ENCODE measurements at regions not wholly inside any gene's neighbourhood (a gene's known extent, or its start where the extent isn't known, plus 50 kb on each side); places are given as distances from the start of the nearest gene placed in this dataset.

DNA sequence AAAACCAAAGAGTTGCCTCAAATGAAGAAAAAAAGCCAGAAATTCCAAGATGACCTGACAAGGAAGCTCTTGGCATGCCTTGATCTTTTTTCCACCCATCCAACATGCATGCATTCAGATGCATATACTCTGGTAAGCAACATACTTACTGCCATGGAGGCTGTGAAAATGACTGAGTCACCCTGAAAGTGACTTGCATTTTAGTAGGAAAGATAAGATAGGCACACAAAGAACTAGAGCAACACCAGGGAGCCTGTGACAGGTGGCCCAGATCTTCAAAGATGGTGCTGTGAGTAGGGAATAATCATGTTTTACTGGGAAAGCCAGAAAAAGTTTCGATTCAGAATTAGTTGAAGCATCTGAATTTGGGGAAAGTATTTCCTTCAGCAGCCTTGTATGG lies 185.1 kb upstream of the SLCO3A1 start (continued):
- TF ChIP-seq, protein P1, sequence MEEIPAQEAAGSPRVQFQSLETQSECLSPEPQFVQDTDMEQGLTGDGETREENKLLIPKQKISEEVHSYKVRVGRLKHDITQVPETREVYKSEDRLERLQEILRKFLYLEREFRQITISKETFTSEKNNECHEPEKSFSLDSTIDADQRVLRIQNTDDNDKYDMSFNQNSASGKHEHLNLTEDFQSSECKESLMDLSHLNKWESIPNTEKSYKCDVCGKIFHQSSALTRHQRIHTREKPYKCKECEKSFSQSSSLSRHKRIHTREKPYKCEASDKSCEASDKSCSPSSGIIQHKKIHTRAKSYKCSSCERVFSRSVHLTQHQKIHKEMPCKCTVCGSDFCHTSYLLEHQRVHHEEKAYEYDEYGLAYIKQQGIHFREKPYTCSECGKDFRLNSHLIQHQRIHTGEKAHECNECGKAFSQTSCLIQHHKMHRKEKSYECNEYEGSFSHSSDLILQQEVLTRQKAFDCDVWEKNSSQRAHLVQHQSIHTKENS (CRISPR knock-in tag; IDR thresholded peaks at IDR 0.05), result no peak
- TF ChIP-seq FOXO4 (CRISPR knock-in tag; IDR thresholded peaks at IDR 0.05) (no peak), SPI1 (IDR thresholded peaks at IDR 0.05; ENCODE audit: borderline replicate concordance, low read depth, low read length) (no peak), ZNF583 (CRISPR knock-in tag; IDR thresholded peaks at IDR 0.05) (no peak), MTA1 (IDR thresholded peaks at IDR 0.05; ENCODE audit: borderline replicate concordance) (no peak), CBX1 (IDR thresholded peaks at IDR 0.05; ENCODE audit: low read depth) (no peak), FOXJ2 (tag; IDR thresholded peaks at IDR 0.05) (no peak), ZNF263 (CRISPR knock-in tag; IDR thresholded peaks at IDR 0.05; ENCODE audit: borderline replicate concordance) (no peak), PHF20 (IDR thresholded peaks at IDR 0.05; ENCODE audit: partially characterized antibody) (no peak), EP300 (IDR thresholded peaks at IDR 0.05; ENCODE audit: low read length) (0 out of 2 replicates have a peak, but pooled peaks have one; percentile 15), SMARCA4 (IDR thresholded peaks at IDR 0.05) (peak; percentile 55; the same call in 1 of the 2 replicates), CREB3 (tag; conservative IDR thresholded peaks at IDR 0.05; ENCODE audit: low read depth) (no peak), EHMT2 (IDR thresholded peaks at IDR 0.05) (no peak), BHLHE40 (IDR thresholded peaks at IDR 0.05; ENCODE audit: low read length) (no peak), HIVEP1 (CRISPR knock-in tag; IDR thresholded peaks at IDR 0.05) (no peak), RFX5 (IDR thresholded peaks at IDR 0.05; ENCODE audit: low read depth, low read length) (no peak), MCM7 (IDR thresholded peaks at IDR 0.05) (no peak), RUNX1 (IDR thresholded peaks at IDR 0.05; ENCODE audit: low read depth) (no peak), ZNF384 (IDR thresholded peaks at IDR 0.05; ENCODE audit: low read depth, low read length) (no peak), ZNF445 (CRISPR knock-in tag; IDR thresholded peaks at IDR 0.05; ENCODE audit: low read depth) (no peak), CREBBP (IDR thresholded peaks at IDR 0.05; ENCODE audit: low read depth, low read length) (no peak), SMAD1 (IDR thresholded peaks at IDR 0.05; ENCODE audit: low read depth, low read length, partially characterized antibody) (no peak), DPF2 (IDR thresholded peaks at IDR 0.05) (peak; percentile 80), ZNF395 (CRISPR knock-in tag; IDR thresholded peaks at IDR 0.05) (no peak), ZNF224 (CRISPR knock-in tag; IDR thresholded peaks at IDR 0.05) (no peak)
- TF ChIP-seq, protein P2, sequence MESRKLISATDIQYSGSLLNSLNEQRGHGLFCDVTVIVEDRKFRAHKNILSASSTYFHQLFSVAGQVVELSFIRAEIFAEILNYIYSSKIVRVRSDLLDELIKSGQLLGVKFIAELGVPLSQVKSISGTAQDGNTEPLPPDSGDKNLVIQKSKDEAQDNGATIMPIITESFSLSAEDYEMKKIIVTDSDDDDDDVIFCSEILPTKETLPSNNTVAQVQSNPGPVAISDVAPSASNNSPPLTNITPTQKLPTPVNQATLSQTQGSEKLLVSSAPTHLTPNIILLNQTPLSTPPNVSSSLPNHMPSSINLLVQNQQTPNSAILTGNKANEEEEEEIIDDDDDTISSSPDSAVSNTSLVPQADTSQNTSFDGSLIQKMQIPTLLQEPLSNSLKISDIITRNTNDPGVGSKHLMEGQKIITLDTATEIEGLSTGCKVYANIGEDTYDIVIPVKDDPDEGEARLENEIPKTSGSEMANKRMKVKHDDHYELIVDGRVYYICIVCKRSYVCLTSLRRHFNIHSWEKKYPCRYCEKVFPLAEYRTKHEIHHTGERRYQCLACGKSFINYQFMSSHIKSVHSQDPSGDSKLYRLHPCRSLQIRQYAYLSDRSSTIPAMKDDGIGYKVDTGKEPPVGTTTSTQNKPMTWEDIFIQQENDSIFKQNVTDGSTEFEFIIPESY (CRISPR knock-in tag; IDR thresholded peaks at IDR 0.05), result no peak
